ENCODE measurements at regions not wholly inside any gene's neighbourhood (a gene's known extent, or its start where the extent isn't known, plus 50 kb on each side); places are given as distances from the start of the nearest gene placed in this dataset.
A peak's percentile ranks its signal among the peaks of the same experiment; 100 is the strongest.

DNA sequence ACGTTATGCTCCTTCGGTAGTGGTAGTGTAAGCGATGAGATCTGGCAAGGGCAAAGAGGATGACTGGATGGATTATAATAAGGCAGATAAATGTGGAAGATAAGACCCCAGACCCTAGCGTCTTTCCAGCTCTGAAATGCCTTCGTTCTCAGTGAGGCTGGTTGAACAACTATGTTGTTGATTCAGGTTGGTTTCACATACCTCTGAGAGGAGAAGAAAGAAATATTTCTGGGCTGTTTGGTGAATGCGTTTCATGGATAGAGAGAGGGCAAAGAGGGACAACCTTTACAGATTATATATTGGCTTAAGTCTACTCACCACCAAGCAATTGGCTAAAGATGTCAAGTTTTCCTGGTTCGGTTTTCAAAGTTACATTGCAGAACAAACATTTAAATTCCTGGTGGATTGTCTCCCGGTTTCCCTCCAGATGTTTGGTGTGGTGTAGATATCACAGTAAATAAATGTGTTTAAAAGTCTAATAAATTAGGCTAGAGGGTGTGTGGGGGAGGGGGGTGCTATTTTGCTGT is 190.1 kb upstream of the GLI2 start:
- no peak for TF ChIP-seq POLR2A (IDR thresholded peaks at IDR 0.05)
- TF ChIP-seq, protein P1, sequence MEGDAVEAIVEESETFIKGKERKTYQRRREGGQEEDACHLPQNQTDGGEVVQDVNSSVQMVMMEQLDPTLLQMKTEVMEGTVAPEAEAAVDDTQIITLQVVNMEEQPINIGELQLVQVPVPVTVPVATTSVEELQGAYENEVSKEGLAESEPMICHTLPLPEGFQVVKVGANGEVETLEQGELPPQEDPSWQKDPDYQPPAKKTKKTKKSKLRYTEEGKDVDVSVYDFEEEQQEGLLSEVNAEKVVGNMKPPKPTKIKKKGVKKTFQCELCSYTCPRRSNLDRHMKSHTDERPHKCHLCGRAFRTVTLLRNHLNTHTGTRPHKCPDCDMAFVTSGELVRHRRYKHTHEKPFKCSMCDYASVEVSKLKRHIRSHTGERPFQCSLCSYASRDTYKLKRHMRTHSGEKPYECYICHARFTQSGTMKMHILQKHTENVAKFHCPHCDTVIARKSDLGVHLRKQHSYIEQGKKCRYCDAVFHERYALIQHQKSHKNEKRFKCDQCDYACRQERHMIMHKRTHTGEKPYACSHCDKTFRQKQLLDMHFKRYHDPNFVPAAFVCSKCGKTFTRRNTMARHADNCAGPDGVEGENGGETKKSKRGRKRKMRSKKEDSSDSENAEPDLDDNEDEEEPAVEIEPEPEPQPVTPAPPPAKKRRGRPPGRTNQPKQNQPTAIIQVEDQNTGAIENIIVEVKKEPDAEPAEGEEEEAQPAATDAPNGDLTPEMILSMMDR (IDR thresholded peaks at IDR 0.05) = no peak
- no peak for DNase-seq (ENCODE audit: low spot score in 2 of 2)
- H3K4me3 ChIP-seq (ENCODE audit: low read depth, poor library complexity, severe bottlenecking) = no peak overlapping the region
- intact Hi-C loops (cut with DNase I; ENCODE audit: low total_unique reads) = no loop called here
- WGBS, 2 donors = 71 to 75% methylated on average over 8 of the region's 8 CpGs

DNA sequence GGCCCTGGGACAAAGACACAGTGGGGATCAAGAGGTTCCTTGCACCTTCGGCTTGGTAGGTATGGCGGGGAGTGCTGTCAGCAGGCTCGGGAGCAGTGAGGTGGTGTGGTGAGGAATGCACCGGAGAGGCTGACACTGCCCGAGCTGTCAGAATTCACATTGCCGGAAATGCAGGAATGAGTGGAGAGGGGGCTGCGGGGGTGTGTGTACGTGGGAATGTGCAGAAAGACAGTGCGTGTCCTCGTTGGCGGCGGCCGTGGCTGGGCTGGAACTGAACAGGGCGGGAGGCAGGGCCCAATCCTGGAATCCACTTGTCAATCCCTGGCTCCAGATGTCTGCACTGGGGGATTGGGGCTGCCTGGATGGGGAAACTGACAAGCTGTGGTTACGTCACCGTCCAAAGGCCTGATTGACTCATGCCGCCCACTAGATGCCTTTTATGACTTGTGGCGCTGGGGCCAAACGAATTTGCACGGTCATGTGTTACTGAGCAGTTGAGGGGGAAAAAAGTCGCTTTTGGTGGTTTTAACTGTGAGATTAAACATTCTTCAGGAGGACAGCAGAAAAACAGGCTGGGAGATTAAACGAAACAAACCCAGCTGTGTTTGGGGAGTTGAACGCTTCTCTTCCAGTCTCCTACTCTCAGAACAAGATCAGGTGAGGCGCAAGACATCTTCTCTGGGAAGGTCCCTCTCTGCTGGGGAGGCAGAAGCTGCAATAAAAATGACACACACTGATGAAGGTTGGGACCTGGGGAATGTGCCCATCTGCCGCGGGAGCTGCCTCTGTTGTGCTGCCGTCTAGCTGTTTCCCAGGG is 189.4 kb upstream of the GLI2 start:
- intact Hi-C loops (cut with DNase I; ENCODE audit: low total_unique reads) = no loop called here
- 59 to 60% methylated on average over 27 of the region's 27 CpGs for WGBS, 2 donors
- TF ChIP-seq, protein P1 (IDR thresholded peaks at IDR 0.05) = peak in 1 of 3 donors; percentile 55
- no peak for TF ChIP-seq POLR2A (IDR thresholded peaks at IDR 0.05)
- DNase-seq (ENCODE audit: low spot score in 2 of 2) = peak; percentile 83 to 96
- H3K4me3 ChIP-seq (ENCODE audit: low read depth, poor library complexity, severe bottlenecking) = no peak overlapping the region

DNA sequence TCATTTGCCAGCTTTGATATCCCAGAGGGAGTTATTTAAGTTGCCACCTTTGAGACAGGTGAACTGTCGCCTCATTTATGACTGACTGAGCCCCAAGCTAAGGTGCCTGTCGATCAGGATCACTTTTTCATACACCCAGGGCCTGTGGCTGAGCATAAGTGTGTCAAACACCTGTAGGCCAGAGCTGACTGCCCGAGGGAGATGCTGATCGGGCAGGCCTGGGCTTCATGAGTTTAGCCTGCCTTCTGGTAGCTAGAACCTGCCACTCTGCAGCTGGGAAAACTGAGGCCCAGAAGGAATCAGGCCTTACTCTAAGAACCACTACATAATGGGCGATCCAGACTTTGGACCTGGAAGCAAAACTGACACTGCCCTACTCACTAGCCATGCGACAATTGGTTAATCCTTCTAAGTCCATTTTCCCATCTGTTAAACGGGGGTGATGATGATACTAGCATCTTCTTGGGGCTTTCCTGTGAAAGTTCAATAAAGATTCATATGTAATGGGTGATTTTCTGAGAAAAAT is 188.7 kb upstream of the GLI2 start:
- intact Hi-C loops (cut with DNase I; ENCODE audit: low total_unique reads) = no loop called here
- 78 to 87% methylated on average over 7 of the region's 7 CpGs for WGBS, 2 donors
- TF ChIP-seq POLR2A (IDR thresholded peaks at IDR 0.05) = no peak
- TF ChIP-seq, protein P1 (IDR thresholded peaks at IDR 0.05) = no peak
- DNase-seq (ENCODE audit: low spot score in 2 of 2) = peak in 1 of 2 donors; percentile 68
- H3K4me3 ChIP-seq (ENCODE audit: low read depth, poor library complexity, severe bottlenecking) = no peak overlapping the region

DNA sequence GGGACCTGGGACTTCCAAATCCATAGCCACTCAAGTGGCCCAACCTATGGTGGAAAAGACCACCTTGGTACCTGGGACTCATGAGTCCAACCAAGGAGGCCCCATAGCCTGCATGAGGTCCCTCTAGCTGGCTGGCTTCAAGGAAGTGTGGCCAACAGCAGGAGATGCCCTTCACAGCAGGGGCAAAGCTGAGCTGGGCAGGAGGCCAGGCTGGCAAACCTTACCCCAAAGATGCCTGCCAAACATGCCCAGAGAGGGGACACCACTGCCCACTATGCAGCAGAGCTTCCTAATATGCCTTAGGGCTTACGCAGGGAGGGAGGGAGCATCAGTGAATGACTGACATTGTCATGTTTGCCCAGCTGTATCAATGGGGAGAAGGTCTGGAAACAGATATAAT is 188.0 kb upstream of the GLI2 start:
- intact Hi-C loops (cut with DNase I; ENCODE audit: low total_unique reads) = no loop called here
- DNase-seq (ENCODE audit: low spot score in 2 of 2) = no peak
- 96 to 100% methylated on average over 1 of the region's 1 CpG for WGBS, 2 donors
- H3K4me3 ChIP-seq (ENCODE audit: low read depth, poor library complexity, severe bottlenecking) = no peak overlapping the region
- no peak for TF ChIP-seq POLR2A (IDR thresholded peaks at IDR 0.05)
- TF ChIP-seq, protein P1 (IDR thresholded peaks at IDR 0.05) = no peak

DNA sequence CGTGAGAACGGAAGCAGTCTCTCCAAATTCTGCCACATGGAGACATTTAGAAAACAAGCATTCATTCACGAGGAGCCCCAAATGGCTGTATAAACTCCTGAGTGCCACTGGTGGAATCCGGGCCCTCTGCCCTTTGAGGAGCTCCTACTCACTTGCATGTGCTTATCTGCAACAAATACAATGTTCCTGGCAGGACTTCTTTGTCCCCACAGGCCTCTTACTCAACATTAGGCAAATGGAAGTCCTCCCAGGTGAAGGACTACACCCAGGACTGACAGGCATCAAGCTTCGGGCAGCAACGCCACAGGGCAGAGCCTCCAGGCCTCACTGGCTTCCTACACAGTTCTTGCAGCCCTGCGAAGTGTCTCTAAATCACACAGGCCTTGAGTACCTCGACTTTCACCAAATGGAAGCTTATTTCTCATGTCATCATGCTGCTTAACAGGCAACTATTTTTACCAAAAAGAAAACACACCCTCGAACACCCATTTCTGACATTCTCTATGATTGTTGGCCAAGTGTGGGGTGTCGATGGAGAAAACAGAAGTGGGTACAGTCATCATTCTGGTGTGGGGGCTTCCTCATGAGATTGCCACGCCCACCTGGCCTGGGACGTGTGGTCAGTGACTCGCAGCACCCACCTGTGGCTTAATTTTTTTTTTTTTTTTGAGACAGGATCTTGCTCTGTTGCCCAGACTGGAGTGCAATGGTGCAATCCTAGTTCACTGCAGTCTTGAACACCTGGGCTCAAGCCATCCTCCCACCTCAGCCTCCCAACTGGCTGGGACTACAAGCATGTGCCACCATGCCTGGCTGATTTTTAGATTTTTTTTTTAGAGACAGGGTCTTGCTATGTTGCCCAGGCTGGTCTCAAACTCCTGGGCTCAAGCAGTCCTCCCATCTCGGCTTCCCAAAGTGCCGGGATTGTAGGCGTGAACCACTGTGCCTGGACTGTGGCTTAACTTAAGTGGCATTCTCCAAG is 186.8 kb upstream of the GLI2 start:
- TF ChIP-seq, protein P1 (IDR thresholded peaks at IDR 0.05) = no peak
- TF ChIP-seq POLR2A (IDR thresholded peaks at IDR 0.05) = no peak
- no peak overlapping the region for H3K4me3 ChIP-seq (ENCODE audit: low read depth, poor library complexity, severe bottlenecking)
- no peak for DNase-seq (ENCODE audit: low spot score in 2 of 2)
- 87 to 93% methylated on average over 16 of the region's 16 CpGs for WGBS, 2 donors
- intact Hi-C loops (cut with DNase I; ENCODE audit: low total_unique reads) = no loop called here
